HG02973 (cell line): ENCODE measurements at regions not wholly inside any gene's neighbourhood (a gene's known extent, or its start where the extent isn't known, plus 50 kb on each side); places are given as distances from the start of the nearest gene placed in this dataset.

Experiments
- ATAC-seq: cut with Tn5 transposase; IDR thresholded peaks from one replicate; pipeline ENCODE4 v1.9.1; 2021; ENCODE audit warnings: moderate library complexity; ENCODE audit not compliant: unreplicated experiment

GRCh38 chrX:45788941-45789348, 588.3 kb upstream of the DIPK2B start:
- no peak for ATAC-seq

GRCh38 chrX:45788315-45788714, 587.6 kb upstream of the DIPK2B start:
- no peak for ATAC-seq

- ATAC-seq: no peak
These were observed 583.9 kb upstream of the DIPK2B start for GRCh38 chrX:45784590-45784989.

- no peak for ATAC-seq
These were observed 582.3 kb upstream of the DIPK2B start for GRCh38 chrX:45783002-45783401.

- no peak for ATAC-seq
These were observed 581.4 kb upstream of the DIPK2B start for GRCh38 chrX:45781901-45782553.

GRCh38 chrX:45778616-45779015, 577.9 kb upstream of the DIPK2B start:
- no peak for ATAC-seq

GRCh38 chrX:45777366-45777765, 576.7 kb upstream of the DIPK2B start:
- ATAC-seq: no peak

GRCh38 chrX:45775468-45775867, 574.8 kb upstream of the DIPK2B start:
- ATAC-seq: no peak

GRCh38 chrX:45774961-45775360, 574.3 kb upstream of the DIPK2B start:
- no peak for ATAC-seq

- ATAC-seq: no peak
These were observed 572.9 kb upstream of the DIPK2B start for GRCh38 chrX:45773572-45773971.

GRCh38 chrX:45771560-45772340, 571.1 kb upstream of the DIPK2B start:
- peak; percentile 40 for ATAC-seq

GRCh38 chrX:45771114-45771513, 570.4 kb upstream of the DIPK2B start:
- no peak for ATAC-seq

- ATAC-seq: peak; percentile 68
These were observed 569.3 kb upstream of the DIPK2B start for GRCh38 chrX:45769761-45770582.

GRCh38 chrX:45768666-45769236, 568.1 kb upstream of the DIPK2B start:
- ATAC-seq: no peak

- ATAC-seq: no peak
These were observed 566.4 kb upstream of the DIPK2B start for GRCh38 chrX:45766981-45767501.

- ATAC-seq: no peak
These were observed 565.1 kb upstream of the DIPK2B start for GRCh38 chrX:45765767-45766166.

- ATAC-seq: no peak
These were observed 564.6 kb upstream of the DIPK2B start for GRCh38 chrX:45765281-45765680.

- no peak for ATAC-seq
These were observed 562.3 kb upstream of the DIPK2B start for GRCh38 chrX:45762699-45763647.

- ATAC-seq: no peak
These were observed 561.2 kb upstream of the DIPK2B start for GRCh38 chrX:45761920-45762319.

- ATAC-seq: no peak
These were observed 559.6 kb upstream of the DIPK2B start for GRCh38 chrX:45760187-45760742.
